GM18868 (cell line): ENCODE measurements at regions not wholly inside any gene's neighbourhood (a gene's known extent, or its start where the extent isn't known, plus 50 kb on each side); places are given as distances from the start of the nearest gene placed in this dataset.

ENCODE experiments used
- ATAC-seq: cut with Tn5 transposase; IDR thresholded peaks from one replicate; pipeline ENCODE4 v1.9.1; 2021; ENCODE audit warnings: mild to moderate bottlenecking, moderate library complexity; ENCODE audit not compliant: unreplicated experiment

DNA sequence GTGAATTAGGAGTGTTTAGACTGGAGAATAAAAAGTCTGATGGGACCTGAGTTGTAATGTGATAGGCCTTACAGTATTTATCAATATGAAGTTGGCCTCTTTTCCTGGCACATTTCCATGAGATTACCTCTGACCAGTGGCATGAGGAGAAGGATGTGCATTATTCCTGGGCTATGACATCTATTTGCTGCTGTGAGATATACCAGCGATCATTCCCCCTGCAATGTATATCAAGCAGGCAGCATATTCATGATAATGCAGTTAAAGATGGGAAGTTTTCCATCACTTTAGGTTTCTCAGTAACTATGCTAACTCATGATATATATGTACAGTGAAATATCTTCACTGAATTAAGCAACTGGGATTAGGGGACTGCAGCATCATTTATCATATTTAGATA, 142.8 kb upstream of the MBL2 start:
- no peak for ATAC-seq

GRCh38 chr10:52911163-52911562, 138.6 kb upstream of the MBL2 start:
- no peak for ATAC-seq

- no peak for ATAC-seq
These were observed 135.9 kb upstream of the MBL2 start for GRCh38 chr10:52908478-52908877.

DNA sequence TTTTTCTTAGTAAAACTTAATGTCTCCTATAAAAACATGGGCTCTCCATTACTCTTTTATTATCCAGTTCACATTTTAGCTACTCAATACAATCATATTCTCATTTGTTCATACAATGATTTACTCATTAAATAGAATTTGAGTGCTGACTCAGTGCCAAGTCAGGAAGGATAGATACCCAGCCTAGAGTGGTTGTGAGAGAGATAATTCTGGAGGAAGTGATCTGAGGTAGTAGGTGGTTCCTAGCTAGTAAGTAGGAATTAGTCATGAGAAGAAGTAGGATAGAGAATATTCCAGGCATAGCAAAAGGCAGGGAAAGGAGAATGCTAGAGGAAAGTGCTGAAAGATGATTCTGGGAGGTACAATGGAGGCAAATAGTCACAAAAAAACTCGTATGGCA, 133.5 kb upstream of the MBL2 start:
- ATAC-seq, result no peak

- ATAC-seq, result no peak
These were observed 130.9 kb upstream of the MBL2 start for GRCh38 chr10:52903397-52903938.

DNA sequence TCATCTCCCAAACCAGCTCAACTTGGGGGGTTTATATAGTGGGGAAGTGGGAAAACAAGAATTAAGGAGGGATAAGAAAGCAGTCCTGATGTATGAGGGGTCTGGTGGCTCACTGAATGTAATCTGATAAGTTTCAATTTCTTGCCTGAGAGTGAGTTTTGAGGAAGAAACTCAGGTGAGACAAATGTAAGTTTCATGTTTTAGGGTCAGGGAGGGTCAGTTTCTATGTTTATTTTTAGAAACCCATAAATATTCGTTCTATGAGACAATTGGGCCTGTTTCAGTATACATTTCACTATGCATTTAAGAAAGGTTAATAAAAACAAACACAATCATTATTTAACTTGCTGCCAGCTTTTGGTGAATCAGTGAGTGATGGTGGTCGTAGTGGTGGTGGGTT, 128.0 kb upstream of the MBL2 start:
- ATAC-seq, result peak; percentile 79

- ATAC-seq, result no peak
These were observed 124.6 kb upstream of the MBL2 start for GRCh38 chr10:52897162-52897561.

DNA sequence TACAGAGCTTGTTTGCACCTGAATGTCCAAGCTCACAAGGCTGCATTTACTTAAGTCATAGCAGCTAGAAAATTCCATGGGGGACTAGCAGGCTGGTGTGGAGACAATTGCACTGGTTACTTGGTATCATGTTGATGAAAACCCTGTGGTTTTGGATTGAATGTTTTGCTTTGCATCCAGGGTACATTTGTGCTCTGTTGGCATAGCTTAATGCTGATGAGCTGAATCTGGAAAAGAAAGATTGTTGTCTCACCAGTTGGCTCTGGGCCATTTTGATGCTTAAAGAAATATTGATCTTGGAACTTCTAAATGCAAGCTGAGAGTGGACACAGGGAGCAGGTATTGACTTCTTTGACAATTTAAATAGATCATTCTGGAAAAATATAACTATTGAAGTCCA, 122.5 kb upstream of the MBL2 start:
- no peak for ATAC-seq

GRCh38 chr10:52890281-52890680, 117.7 kb upstream of the MBL2 start:
- ATAC-seq, result no peak

DNA sequence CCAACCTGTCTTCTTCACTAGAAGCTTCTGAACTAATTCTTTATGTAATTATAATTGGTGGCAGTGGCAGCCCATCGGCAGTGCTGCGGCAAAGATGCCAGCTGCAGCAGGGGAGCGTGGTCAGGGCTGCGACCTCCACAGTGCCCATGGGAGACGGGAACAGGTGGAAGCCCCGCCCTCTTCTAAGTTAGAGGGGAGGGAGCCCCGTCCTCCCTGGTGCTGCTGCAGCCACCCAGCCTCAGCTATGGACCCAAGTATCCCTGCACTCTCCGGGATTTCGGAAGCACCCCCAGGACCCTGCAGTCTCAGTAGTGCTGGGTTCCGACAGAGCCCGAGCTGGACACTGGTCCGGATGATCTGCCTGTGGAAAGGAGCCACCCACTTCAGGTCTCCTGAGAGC, 117.0 kb upstream of the MBL2 start:
- ATAC-seq, result no peak

DNA sequence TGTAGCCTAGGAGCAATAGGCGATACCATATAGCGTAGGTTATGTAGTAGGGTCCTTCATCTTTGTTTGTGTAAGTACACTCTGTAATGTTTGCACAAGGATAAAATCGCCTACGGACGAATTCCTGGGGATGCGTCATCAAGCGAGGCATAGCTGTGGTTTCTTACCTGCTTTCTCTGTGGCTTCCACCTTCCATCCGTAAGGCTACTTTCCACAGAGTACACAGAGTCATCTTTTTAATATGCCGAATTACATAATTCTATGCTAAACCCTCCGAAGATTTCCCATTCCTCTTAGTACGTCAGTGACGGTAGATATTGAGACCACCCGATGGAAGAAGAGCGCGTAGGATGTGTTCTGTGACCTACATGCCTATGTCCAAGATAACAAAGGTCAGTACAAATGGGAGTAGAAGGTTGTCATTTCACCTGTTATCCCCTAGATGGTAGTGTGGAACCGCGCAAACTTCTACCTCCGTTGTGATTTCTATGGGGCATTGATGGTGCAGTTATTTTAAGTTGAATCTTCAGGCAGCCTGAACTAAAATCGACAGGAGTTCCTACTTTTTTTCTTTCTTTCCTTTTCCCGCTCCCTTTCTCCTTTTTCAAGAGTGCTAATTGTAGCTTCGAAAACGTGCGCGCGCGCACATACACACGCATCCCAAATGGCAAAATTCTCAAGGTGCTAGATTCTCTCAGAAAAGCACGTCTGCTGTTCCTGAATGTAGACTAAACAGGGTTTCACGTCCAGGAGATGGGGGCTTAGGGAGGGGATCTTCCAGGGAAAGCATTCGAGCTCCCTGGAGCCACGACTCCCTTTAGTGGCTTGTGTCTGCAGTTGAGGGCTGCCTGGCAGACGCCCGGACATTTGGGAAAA, 111.7 kb upstream of the MBL2 start:
- peak; percentile 98 for ATAC-seq

GRCh38 chr10:52879091-52879807, 106.7 kb upstream of the MBL2 start:
- ATAC-seq, result no peak

GRCh38 chr10:52877451-52877850, 104.9 kb upstream of the MBL2 start:
- no peak for ATAC-seq

DNA sequence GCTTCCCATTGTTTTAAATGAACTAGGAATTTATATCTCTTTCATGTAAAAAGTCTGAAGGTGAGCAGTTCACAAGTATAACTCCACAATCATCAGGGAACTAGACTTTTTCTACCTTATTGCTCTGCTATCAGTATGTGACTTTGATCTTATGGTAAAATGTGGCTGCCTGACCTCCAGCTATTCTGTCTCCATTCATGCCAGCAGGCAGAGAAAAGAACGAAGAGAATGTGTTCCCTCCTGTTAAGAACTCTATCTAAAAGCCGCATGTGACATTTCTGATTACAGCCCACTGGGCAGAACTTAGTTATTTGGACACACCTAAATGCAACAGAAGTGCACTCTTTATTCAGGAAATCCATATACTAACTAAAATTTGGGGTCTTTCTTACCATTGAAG, 102.8 kb upstream of the MBL2 start:
- ATAC-seq, result no peak

DNA sequence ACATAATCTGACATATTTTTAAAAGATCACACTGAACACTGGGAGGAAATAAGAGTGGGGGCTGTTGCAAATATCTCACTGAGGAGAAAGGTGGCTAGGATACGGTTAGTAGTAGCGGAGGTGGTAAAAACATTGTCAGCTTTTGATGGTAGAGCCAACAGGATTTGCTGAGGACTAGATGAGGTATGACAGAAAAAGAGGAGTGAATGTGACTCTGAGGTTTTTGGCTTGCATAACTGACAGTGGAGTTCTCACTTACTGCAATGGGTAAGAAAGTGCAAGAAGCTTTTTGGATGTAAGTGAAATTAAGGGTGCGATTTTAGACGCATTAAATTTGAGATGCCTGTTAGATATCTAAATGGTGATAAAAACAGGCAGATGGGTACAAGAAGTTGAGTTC, 102.0 kb upstream of the MBL2 start:
- ATAC-seq, result no peak

DNA sequence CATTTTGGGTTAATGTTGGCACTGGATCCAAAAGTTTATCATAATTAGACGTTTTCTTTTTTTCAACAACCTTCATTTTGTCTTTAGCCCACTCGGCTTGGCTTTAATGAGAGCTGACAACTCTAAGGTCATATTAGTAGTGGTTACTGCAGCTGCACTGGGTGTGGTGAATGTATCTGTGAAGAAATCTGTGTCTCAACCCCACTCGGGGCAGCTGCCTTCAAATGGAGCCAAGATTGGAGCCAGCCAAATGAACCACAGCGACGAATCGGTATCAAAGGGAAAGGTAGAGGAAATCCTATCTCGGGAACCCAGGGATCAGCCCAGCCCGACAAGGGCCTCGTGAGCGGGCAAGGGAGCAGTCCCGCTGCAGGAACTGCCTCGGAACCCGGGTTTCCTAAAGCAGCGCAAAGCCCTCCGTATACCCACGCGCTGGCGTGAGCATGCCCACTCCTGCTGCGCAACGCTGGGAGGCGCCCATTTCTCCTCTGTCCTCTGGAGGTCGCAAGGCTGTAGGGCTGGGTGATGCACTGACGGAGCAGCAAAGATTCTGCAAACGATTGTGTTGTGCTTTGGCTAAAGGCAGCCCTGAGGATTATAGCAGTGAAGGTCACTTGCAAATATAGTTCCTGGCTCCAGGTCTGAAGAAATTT, 98.7 kb upstream of the MBL2 start:
- no peak for ATAC-seq

DNA sequence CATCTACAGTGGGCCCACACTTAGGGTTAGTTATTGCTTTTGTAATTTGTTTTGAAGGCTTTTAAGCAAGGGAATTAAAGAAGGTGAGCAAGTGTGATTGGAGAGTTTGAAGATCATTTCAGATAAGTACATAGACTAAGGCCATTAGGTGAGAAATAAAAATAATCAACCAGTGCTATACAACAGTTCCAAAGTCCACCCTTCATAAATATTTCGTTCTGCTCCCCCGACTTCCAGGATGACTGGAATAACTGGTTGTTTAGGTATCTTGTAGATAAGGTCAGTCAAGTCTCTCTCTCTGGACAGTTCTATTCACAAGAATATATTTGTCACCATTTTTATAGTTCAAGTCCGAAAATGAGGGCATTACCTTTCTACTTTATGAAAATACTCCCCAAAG, 98.0 kb upstream of the MBL2 start:
- no peak for ATAC-seq

DNA sequence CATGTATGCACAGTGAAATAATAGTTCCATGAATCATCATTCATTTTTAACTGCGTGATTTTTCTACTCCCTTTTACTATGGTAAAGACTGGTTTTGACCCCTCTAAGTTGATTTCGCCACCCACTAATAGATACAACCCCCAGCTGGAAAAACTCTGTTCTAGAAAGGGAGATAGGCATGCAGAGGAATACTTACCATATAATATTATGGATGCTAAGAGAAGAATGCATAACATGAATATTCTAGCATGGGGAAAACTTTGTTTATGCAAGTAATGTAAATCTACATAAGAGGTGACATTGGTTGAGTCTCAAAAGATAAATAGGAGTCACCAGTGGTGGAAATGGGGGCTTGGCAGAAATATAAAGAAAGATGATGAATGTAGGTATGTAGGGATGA, 97.3 kb upstream of the MBL2 start:
- ATAC-seq, result no peak

DNA sequence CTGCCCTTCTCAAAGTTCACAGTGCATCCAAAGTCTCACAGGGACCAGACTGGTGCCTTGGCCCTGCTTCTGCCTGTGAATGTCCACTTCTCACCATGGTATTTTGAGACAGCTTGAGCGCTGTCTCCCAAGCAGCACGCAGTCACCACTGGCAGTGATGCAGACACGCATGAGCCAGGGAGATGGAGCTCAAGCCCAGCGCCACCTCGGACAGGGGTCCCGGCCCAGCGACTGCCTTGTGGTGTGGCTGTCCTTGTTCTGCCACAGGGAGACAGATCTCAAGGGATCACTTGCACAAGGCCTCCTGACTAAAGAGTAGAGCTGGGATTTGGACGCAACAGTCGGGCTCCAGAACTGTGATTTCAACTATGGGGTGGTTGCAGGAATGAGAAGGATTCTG, 92.6 kb upstream of the MBL2 start:
- no peak for ATAC-seq

- ATAC-seq, result no peak
These were observed 91.9 kb upstream of the MBL2 start for GRCh38 chr10:52864201-52865106.

- no peak for ATAC-seq
These were observed 86.1 kb upstream of the MBL2 start for GRCh38 chr10:52858722-52859121.
